Ovary (tissue), 7 donors: ENCODE measurements at regions not wholly inside any gene's neighbourhood (a gene's known extent, or its start where the extent isn't known, plus 50 kb on each side); places are given as distances from the start of the nearest gene placed in this dataset.

Source experiments
- DNase-seq, 5 donors: peaks; one replicate each; pipeline ENCODE4 v3.0.0-alpha.2; 2019 to 2020
- H3K27ac ChIP-seq, 2 donors: fragments of 200-600 bp; one replicate each; pipeline versions ENCODE4 v1.5.1 to v1.8.0; 2019 to 2022
- H3K27me3 ChIP-seq: fragments of 200-600 bp; one replicate; pipeline ENCODE4 v1.8.0; 2022
- H3K36me3 ChIP-seq: fragments of 200-600 bp; sonication (generic); one replicate; pipeline ENCODE4 v1.5.1; 2019
- H3K4me1 ChIP-seq: one replicate; pipeline ENCODE4 v1.8.1; 2013; ENCODE audit warnings: mild to moderate bottlenecking, moderate library complexity; ENCODE audit not compliant: insufficient read depth
- H3K4me3 ChIP-seq: fragments of 200-600 bp; sonication (generic); one replicate; pipeline ENCODE4 v1.5.1; 2017
- H3K9me3 ChIP-seq, 2 donors: fragments of 200-600 bp in 1 of 2; sonication (generic) in 1 of 2; one replicate each; pipeline versions ENCODE4 v1.5.1 to v1.8.1; 2013 to 2019; ENCODE audit warnings: mild to moderate bottlenecking in 1 of 2, moderate library complexity in 1 of 2
- EP300 ChIP-seq: sonication (generic); formaldehyde crosslinking; IDR thresholded peaks from one replicate; pipeline ENCODE4 v1.6.1; 2017; ENCODE audit warnings: antibody characterized with exemption
- POLR2A ChIP-seq: fragments of 450-650 bp; IDR thresholded peaks from one replicate; pipeline ENCODE4 v1.6.1; 2017; ENCODE audit warnings: antibody characterized with exemption, mild to moderate bottlenecking, moderate library complexity
- WGBS, 3 donors: extraction: QIAGEN DNeasy Blood & Tissue Kit in 1 of 3; methylation state at CpG; one replicate each; pipeline versions ENCODE4 v1.1.5 to v1.1.7; 2013 to 2017; 5-methylcytosine and 5-hydroxymethylcytosine counted together
- intact Hi-C, 4 donors: fragments of 100-400 bp; cut with DNase I; formaldehyde crosslinking; loops; one replicate each; pipeline versions ENCODE4 v1.11.0 to v1.15.1; 2022 to 2023
- TF ChIP-seq, protein P1 (sequence below), 3 donors: fragments of 450-650 bp in 2 of 3; fragments of 200-600 bp in 1 of 3; IDR thresholded peaks; one replicate each; pipeline versions ENCODE4 v1.5.1 to v1.8.0; 2016 to 2022; ENCODE audit warnings: antibody characterized with exemption in 3 of 3, mild to moderate bottlenecking in 1 of 3
- donor health status: DM: no; HTN: no; CAD: no; lungs with moderate emphysema.
- donor health status: DM: no; HTN: no; CAD: no.
- donor health status: Bipolar disorder and iron deficiency.
- donor health status: DM: no; HTN: no; CAD: no.
- donor health status: DM: yes; HTN: yes; CAD: no.

DNA sequence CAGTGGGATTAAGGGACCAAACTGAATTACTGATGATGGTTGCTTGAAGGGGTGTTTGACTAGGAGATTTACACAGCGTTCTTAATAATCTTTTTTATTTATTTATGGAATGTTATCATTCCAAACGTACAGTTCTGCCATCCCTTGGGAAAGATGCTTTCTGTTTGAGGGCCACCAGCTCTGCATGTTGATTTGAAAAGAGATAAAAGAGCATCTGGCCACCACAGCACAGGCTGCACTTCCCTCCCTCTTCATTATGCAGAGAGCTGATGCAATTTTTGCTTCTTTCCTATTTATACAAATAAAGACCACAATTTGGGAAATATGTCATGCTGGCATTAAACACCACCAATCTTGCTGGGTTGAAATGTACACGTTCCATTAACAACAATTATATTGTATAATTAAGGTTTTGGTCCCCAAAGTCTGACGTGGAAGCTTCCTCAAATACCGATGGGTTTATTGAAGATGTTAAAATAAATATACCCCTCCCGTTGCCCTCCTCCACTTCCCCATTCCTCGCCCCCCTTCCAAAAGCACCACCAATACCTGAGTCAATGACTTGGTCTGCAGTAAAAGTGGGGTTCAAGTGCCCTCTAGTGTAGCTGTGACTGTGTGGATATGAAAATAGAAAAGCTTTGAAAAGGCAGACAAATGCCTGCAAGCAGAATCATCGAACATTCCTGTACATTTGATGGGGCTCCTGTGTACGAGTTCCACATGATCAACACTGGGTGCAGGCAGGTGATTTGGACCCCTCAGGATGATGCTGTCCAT, 211.9 kb downstream of the HRH4 start:
- H3K27me3 ChIP-seq: no peaks in the 10 kb centered on the region
- 39 to 62% (median 50%) methylated on average over 9 of the region's 9 CpGs for WGBS, 3 donors
- H3K36me3 ChIP-seq: no peaks in the 10 kb centered on the region
- intact Hi-C loops: no loop called here
- H3K27ac ChIP-seq: no peak overlapping the region
- no peaks in the 10 kb centered on the region for H3K9me3 ChIP-seq
- no peak overlapping the region for H3K4me3 ChIP-seq
- no peaks in the 10 kb centered on the region for H3K4me1 ChIP-seq
- TF ChIP-seq POLR2A: no peak
- TF ChIP-seq, protein P1, sequence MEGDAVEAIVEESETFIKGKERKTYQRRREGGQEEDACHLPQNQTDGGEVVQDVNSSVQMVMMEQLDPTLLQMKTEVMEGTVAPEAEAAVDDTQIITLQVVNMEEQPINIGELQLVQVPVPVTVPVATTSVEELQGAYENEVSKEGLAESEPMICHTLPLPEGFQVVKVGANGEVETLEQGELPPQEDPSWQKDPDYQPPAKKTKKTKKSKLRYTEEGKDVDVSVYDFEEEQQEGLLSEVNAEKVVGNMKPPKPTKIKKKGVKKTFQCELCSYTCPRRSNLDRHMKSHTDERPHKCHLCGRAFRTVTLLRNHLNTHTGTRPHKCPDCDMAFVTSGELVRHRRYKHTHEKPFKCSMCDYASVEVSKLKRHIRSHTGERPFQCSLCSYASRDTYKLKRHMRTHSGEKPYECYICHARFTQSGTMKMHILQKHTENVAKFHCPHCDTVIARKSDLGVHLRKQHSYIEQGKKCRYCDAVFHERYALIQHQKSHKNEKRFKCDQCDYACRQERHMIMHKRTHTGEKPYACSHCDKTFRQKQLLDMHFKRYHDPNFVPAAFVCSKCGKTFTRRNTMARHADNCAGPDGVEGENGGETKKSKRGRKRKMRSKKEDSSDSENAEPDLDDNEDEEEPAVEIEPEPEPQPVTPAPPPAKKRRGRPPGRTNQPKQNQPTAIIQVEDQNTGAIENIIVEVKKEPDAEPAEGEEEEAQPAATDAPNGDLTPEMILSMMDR (IDR thresholded peaks at IDR 0.05): no peak
- TF ChIP-seq EP300: no peak
- DNase-seq: no peak

- H3K4me3 ChIP-seq: no peak overlapping the region
- H3K36me3 ChIP-seq: no peaks in the 10 kb centered on the region
- WGBS, 3 donors: 73 to 87% (median 81%) methylated on average over 4 of the region's 4 CpGs
- no peaks in the 10 kb centered on the region for H3K4me1 ChIP-seq
- H3K9me3 ChIP-seq: no peaks in the 10 kb centered on the region
- no peak for TF ChIP-seq POLR2A
- TF ChIP-seq EP300: no peak
- TF ChIP-seq, protein P1 (IDR thresholded peaks at IDR 0.05): no peak
- DNase-seq: no peak
- H3K27me3 ChIP-seq: no peaks in the 10 kb centered on the region
- no peak overlapping the region for H3K27ac ChIP-seq
- intact Hi-C loops: no loop called here
Observed at GRCh38 chr18:24674200-24674599, 213.8 kb downstream of the HRH4 start.

GRCh38 chr18:24674605-24675004, 214.2 kb downstream of the HRH4 start:
- 90 to 93% (median 92%) methylated on average over 3 of the region's 3 CpGs for WGBS, 3 donors
- Histone ChIP-seq H3K4me1 (no peaks in the 10 kb centered on the region), H3K27ac (no peak overlapping the region), H3K27me3 (no peaks in the 10 kb centered on the region), H3K36me3 (no peaks in the 10 kb centered on the region), H3K4me3 (no peak overlapping the region), H3K9me3 (no peaks in the 10 kb centered on the region)
- DNase-seq: no peak
- TF ChIP-seq, protein P1 (IDR thresholded peaks at IDR 0.05): no peak
- TF ChIP-seq POLR2A (no peak), EP300 (no peak)
- intact Hi-C loops: no loop called here

GRCh38 chr18:24677011-24677410, 216.6 kb downstream of the HRH4 start:
- no peak for DNase-seq
- H3K4me1 ChIP-seq: no peaks in the 10 kb centered on the region
- WGBS, 3 donors: 45 to 59% (median 52%) methylated on average over 1 of the region's 1 CpG
- H3K36me3 ChIP-seq: no peaks in the 10 kb centered on the region
- H3K4me3 ChIP-seq: no peak overlapping the region
- intact Hi-C loops: no loop called here
- H3K27me3 ChIP-seq: no peaks in the 10 kb centered on the region
- TF ChIP-seq EP300: no peak
- TF ChIP-seq, protein P1 (IDR thresholded peaks at IDR 0.05): no peak
- no peak for TF ChIP-seq POLR2A
- H3K27ac ChIP-seq: no peak overlapping the region
- no peaks in the 10 kb centered on the region for H3K9me3 ChIP-seq
